Kidney epithelial cell (primary cell): ENCODE measurements at regions not wholly inside any gene's neighbourhood (a gene's known extent, or its start where the extent isn't known, plus 50 kb on each side); places are given as distances from the start of the nearest gene placed in this dataset.

Experiments used
- DNase-seq: peaks from one replicate; pipeline ENCODE4 v3.0.0-alpha.2; 2010; ENCODE audit warnings: low read depth
- H3K27me3 ChIP-seq: 2 replicates; pipeline ENCODE4 v1.6.0; 2011; ENCODE audit warnings: low read length; ENCODE audit not compliant: control insufficient read depth, insufficient read depth
- H3K36me3 ChIP-seq: 2 replicates; pipeline ENCODE4 v1.5.1; 2011; ENCODE audit warnings: low read length; ENCODE audit not compliant: control insufficient read depth, insufficient read depth
- H3K4me3 ChIP-seq: 2 replicates; pipeline ENCODE4 v1.5.1; 2011; ENCODE audit warnings: low read depth, mild to moderate bottlenecking, control low read depth, low read length
- CTCF ChIP-seq: IDR thresholded peaks from 2 replicates; pipeline ENCODE4 v1.5.1; 2011; ENCODE audit warnings: mild to moderate bottlenecking, moderate library complexity, low read length, control low read depth, inconsistent platforms; ENCODE audit not compliant: insufficient read depth, poor library complexity, severe bottlenecking

- no peak for TF ChIP-seq CTCF
- no peak overlapping the region for H3K4me3 ChIP-seq
- DNase-seq: no peak
- H3K27me3 ChIP-seq: no peaks in the 10 kb centered on the region
- H3K36me3 ChIP-seq: no peaks in the 10 kb centered on the region
Observed at GRCh38 chr6:98485593-98485992, 348.8 kb upstream of the POU3F2 start.

GRCh38 chr6:98486057-98486456 is 348.3 kb upstream of the POU3F2 start:
- H3K4me3 ChIP-seq: no peak overlapping the region
- H3K27me3 ChIP-seq: no peaks in the 10 kb centered on the region
- DNase-seq: no peak
- no peaks in the 10 kb centered on the region for H3K36me3 ChIP-seq
- no peak for TF ChIP-seq CTCF

GRCh38 chr6:98487612-98488011 is 346.8 kb upstream of the POU3F2 start:
- H3K27me3 ChIP-seq: no peaks in the 10 kb centered on the region
- H3K4me3 ChIP-seq: no peak overlapping the region
- H3K36me3 ChIP-seq: no peaks in the 10 kb centered on the region
- DNase-seq: no peak
- TF ChIP-seq CTCF: no peak

GRCh38 chr6:98498144-98498775 is 336.1 kb upstream of the POU3F2 start:
- no peak for DNase-seq
- Histone ChIP-seq H3K27me3 (no peaks in the 10 kb centered on the region), H3K4me3 (no peak overlapping the region), H3K36me3 (no peaks in the 10 kb centered on the region)
- no peak for TF ChIP-seq CTCF

- TF ChIP-seq CTCF: no peak
- Histone ChIP-seq H3K36me3 (no peaks in the 10 kb centered on the region), H3K27me3 (no peaks in the 10 kb centered on the region), H3K4me3 (no peak overlapping the region)
- DNase-seq: no peak
Observed at GRCh38 chr6:98498866-98499265, 335.5 kb upstream of the POU3F2 start.

- Histone ChIP-seq H3K27me3 (no peaks in the 10 kb centered on the region), H3K4me3 (no peak overlapping the region), H3K36me3 (no peaks in the 10 kb centered on the region)
- DNase-seq: no peak
- TF ChIP-seq CTCF: no peak
Observed at GRCh38 chr6:98514073-98514720, 320.2 kb upstream of the POU3F2 start.
